ENCODE measurements at regions not wholly inside any gene's neighbourhood (a gene's known extent, or its start where the extent isn't known, plus 50 kb on each side); places are given as distances from the start of the nearest gene placed in this dataset.
"Not testable (repeated sequence)": the region's sequence is repeated elsewhere in the genome, so short reads cannot be mapped to it uniquely, and the experiment has no call there.

GRCh38 chr9:16293610-16294009 lies 576.9 kb downstream of the BNC2 start:
- ATAC-seq: no peak
- Mint-ChIP-seq H3K27me3 (ENCODE audit: low read depth) (no peaks in the 10 kb centered on the region), H3K9me3 (peaks cover 12% of the 10 kb centered on the region), H3K4me3 (no peak overlapping the region), H3K4me1 (ENCODE audit: low read depth) (no peaks in the 10 kb centered on the region), H3K36me3 (ENCODE audit: insufficient read depth) (no peaks in the 10 kb centered on the region)
- DNase-seq: no peak

- Mint-ChIP-seq H3K9me3 (peaks cover 12% of the 10 kb centered on the region), H3K36me3 (ENCODE audit: insufficient read depth) (no peaks in the 10 kb centered on the region), H3K27me3 (ENCODE audit: low read depth) (no peaks in the 10 kb centered on the region), H3K4me3 (no peak overlapping the region), H3K4me1 (ENCODE audit: low read depth) (no peaks in the 10 kb centered on the region)
- DNase-seq (no peak), ATAC-seq (no peak)
Measured at GRCh38 chr9:16294133-16294770, 576.2 kb downstream of the BNC2 start.

GRCh38 chr9:16294940-16295339 lies 575.5 kb downstream of the BNC2 start:
- ATAC-seq; H3K36me3 Mint-ChIP-seq (ENCODE audit: insufficient read depth): not testable (repeated sequence)
- peaks cover 12% of the 10 kb centered on the region for H3K9me3 Mint-ChIP-seq

GRCh38 chr9:16299368-16299767 lies 571.1 kb downstream of the BNC2 start:
- not testable (repeated sequence) for H3K36me3 Mint-ChIP-seq (ENCODE audit: insufficient read depth); DNase-seq; H3K4me1 Mint-ChIP-seq (ENCODE audit: low read depth); H3K27me3 Mint-ChIP-seq (ENCODE audit: low read depth); ATAC-seq; H3K4me3 Mint-ChIP-seq
- peaks cover 10% of the 10 kb centered on the region for H3K9me3 Mint-ChIP-seq

More at GRCh38 chr9:16294940-16295339, 575.5 kb downstream of the BNC2 start:
- DNase-seq; H3K4me3 Mint-ChIP-seq; H3K4me1 Mint-ChIP-seq (ENCODE audit: low read depth); H3K27me3 Mint-ChIP-seq (ENCODE audit: low read depth): not testable (repeated sequence)

GRCh38 chr9:16303506-16303905 lies 567.0 kb downstream of the BNC2 start:
- Mint-ChIP-seq H3K9me3 (peaks cover 4% of the 10 kb centered on the region), H3K27me3 (ENCODE audit: low read depth) (no peaks in the 10 kb centered on the region), H3K36me3 (ENCODE audit: insufficient read depth) (no peaks in the 10 kb centered on the region), H3K4me1 (ENCODE audit: low read depth) (no peaks in the 10 kb centered on the region), H3K4me3 (no peak overlapping the region)
- no peak for DNase-seq
- ATAC-seq: no peak

- no peaks in the 10 kb centered on the region for H3K36me3 Mint-ChIP-seq (ENCODE audit: insufficient read depth)
Measured at GRCh38 chr9:16304301-16304700, 566.2 kb downstream of the BNC2 start.

GRCh38 chr9:16306586-16306985 lies 563.9 kb downstream of the BNC2 start:
- Mint-ChIP-seq H3K27me3 (ENCODE audit: low read depth) (no peaks in the 10 kb centered on the region), H3K4me1 (ENCODE audit: low read depth) (no peaks in the 10 kb centered on the region), H3K9me3 (no peaks in the 10 kb centered on the region), H3K36me3 (ENCODE audit: insufficient read depth) (no peaks in the 10 kb centered on the region), H3K4me3 (no peak overlapping the region)
- ATAC-seq (no peak), DNase-seq (no peak)

More at GRCh38 chr9:16304301-16304700, 566.2 kb downstream of the BNC2 start:
- Mint-ChIP-seq H3K9me3 (peaks cover 4% of the 10 kb centered on the region), H3K27me3 (ENCODE audit: low read depth) (no peaks in the 10 kb centered on the region), H3K4me1 (ENCODE audit: low read depth) (no peaks in the 10 kb centered on the region), H3K4me3 (no peak overlapping the region)
- ATAC-seq (no peak), DNase-seq (no peak)

- DNase-seq (no peak), ATAC-seq (no peak)
- Mint-ChIP-seq H3K4me3 (no peak overlapping the region), H3K36me3 (ENCODE audit: insufficient read depth) (no peaks in the 10 kb centered on the region), H3K9me3 (no peaks in the 10 kb centered on the region), H3K4me1 (ENCODE audit: low read depth) (no peaks in the 10 kb centered on the region), H3K27me3 (ENCODE audit: low read depth) (no peaks in the 10 kb centered on the region)
Measured at GRCh38 chr9:16307626-16308195, 562.8 kb downstream of the BNC2 start.

GRCh38 chr9:16308645-16309044 lies 561.8 kb downstream of the BNC2 start:
- DNase-seq: no peak
- no peak for ATAC-seq
- no peaks in the 10 kb centered on the region for H3K9me3 Mint-ChIP-seq
- no peak overlapping the region for H3K4me3 Mint-ChIP-seq
- H3K36me3 Mint-ChIP-seq (ENCODE audit: insufficient read depth): no peaks in the 10 kb centered on the region
- H3K4me1 Mint-ChIP-seq (ENCODE audit: low read depth): no peaks in the 10 kb centered on the region
- no peaks in the 10 kb centered on the region for H3K27me3 Mint-ChIP-seq (ENCODE audit: low read depth)

GRCh38 chr9:16309082-16309468 lies 561.4 kb downstream of the BNC2 start:
- DNase-seq (no peak), ATAC-seq (no peak)
- Mint-ChIP-seq H3K27me3 (ENCODE audit: low read depth) (no peaks in the 10 kb centered on the region), H3K9me3 (no peaks in the 10 kb centered on the region), H3K36me3 (ENCODE audit: insufficient read depth) (no peaks in the 10 kb centered on the region), H3K4me3 (no peak overlapping the region), H3K4me1 (ENCODE audit: low read depth) (no peaks in the 10 kb centered on the region)

GRCh38 chr9:16309469-16310271 lies 560.8 kb downstream of the BNC2 start:
- DNase-seq (no peak), ATAC-seq (no peak)
- Mint-ChIP-seq H3K36me3 (ENCODE audit: insufficient read depth) (no peaks in the 10 kb centered on the region), H3K9me3 (no peaks in the 10 kb centered on the region), H3K4me3 (no peak overlapping the region), H3K4me1 (ENCODE audit: low read depth) (no peaks in the 10 kb centered on the region), H3K27me3 (ENCODE audit: low read depth) (no peaks in the 10 kb centered on the region)

- H3K4me1 Mint-ChIP-seq (ENCODE audit: low read depth): no peaks in the 10 kb centered on the region
- no peak for ATAC-seq
- no peaks in the 10 kb centered on the region for H3K27me3 Mint-ChIP-seq (ENCODE audit: low read depth)
- no peak for DNase-seq
- no peaks in the 10 kb centered on the region for H3K9me3 Mint-ChIP-seq
- H3K36me3 Mint-ChIP-seq (ENCODE audit: insufficient read depth): no peaks in the 10 kb centered on the region
- H3K4me3 Mint-ChIP-seq: no peak overlapping the region
Measured at GRCh38 chr9:16310278-16311110, 560.0 kb downstream of the BNC2 start.

- H3K9me3 Mint-ChIP-seq: no peaks in the 10 kb centered on the region
Measured at GRCh38 chr9:16312116-16312515, 558.4 kb downstream of the BNC2 start.

GRCh38 chr9:16312962-16313546 lies 557.4 kb downstream of the BNC2 start:
- Mint-ChIP-seq H3K36me3 (ENCODE audit: insufficient read depth) (no peaks in the 10 kb centered on the region), H3K4me1 (ENCODE audit: low read depth) (no peaks in the 10 kb centered on the region), H3K27me3 (ENCODE audit: low read depth) (no peaks in the 10 kb centered on the region), H3K4me3 (no peak overlapping the region), H3K9me3 (no peaks in the 10 kb centered on the region)
- DNase-seq (no peak), ATAC-seq (no peak)

More at GRCh38 chr9:16312116-16312515, 558.4 kb downstream of the BNC2 start:
- no peak for ATAC-seq
- Mint-ChIP-seq H3K4me1 (ENCODE audit: low read depth) (no peaks in the 10 kb centered on the region), H3K4me3 (no peak overlapping the region), H3K36me3 (ENCODE audit: insufficient read depth) (no peaks in the 10 kb centered on the region), H3K27me3 (ENCODE audit: low read depth) (no peaks in the 10 kb centered on the region)
- DNase-seq: no peak

All from activated T-cell treated with anti-CD3 and anti-CD28 coated beads, Interleukin-2, amount 50 U/mL, for 4 hours (primary cell).